Left ventricle myocardium superior (tissue), 1 donor: ENCODE measurements at regions not wholly inside any gene's neighbourhood (a gene's known extent, or its start where the extent isn't known, plus 50 kb on each side); places are given as distances from the start of the nearest gene placed in this dataset.
A peak's percentile ranks its signal among the peaks of the same experiment; 100 is the strongest.
"Not testable (repeated sequence)": the region's sequence is repeated elsewhere in the genome, so short reads cannot be mapped to it uniquely, and the experiment has no call there.

Experiments
- ATAC-seq: fragments of 200-7000 bp; cut with Tn5 transposase; one replicate; pipeline ENCODE4 v1.9.1; 2020; ENCODE audit warnings: mild to moderate bottlenecking, moderate library complexity
- DNase-seq: peaks from one replicate; pipeline ENCODE4 v3.0.0-alpha.2; 2020
- intact Hi-C: fragments of 100-400 bp; cut with micrococcal nuclease; formaldehyde crosslinking; loops from one replicate; pipeline ENCODE4 v1.11.0; 2022
- donor health status: DM: no; HTN: yes; CAD: no; lungs with severe emphysema.

GRCh38 chr5:82439750-82440445 is 161.7 kb upstream of the RPS23 start:
- ATAC-seq (no peak), DNase-seq (no peak)
- intact Hi-C loops: no loop called here

- intact Hi-C loops, ATAC-seq, DNase-seq: not testable (repeated sequence)
Measured at GRCh38 chr5:82437565-82437964, 159.4 kb upstream of the RPS23 start.

GRCh38 chr5:82436291-82436690 is 158.1 kb upstream of the RPS23 start:
- ATAC-seq (no peak), DNase-seq (no peak)
- intact Hi-C loops: no loop called here

GRCh38 chr5:82434696-82435660 is 156.8 kb upstream of the RPS23 start:
- ATAC-seq, DNase-seq, intact Hi-C loops: not testable (repeated sequence)

DNA sequence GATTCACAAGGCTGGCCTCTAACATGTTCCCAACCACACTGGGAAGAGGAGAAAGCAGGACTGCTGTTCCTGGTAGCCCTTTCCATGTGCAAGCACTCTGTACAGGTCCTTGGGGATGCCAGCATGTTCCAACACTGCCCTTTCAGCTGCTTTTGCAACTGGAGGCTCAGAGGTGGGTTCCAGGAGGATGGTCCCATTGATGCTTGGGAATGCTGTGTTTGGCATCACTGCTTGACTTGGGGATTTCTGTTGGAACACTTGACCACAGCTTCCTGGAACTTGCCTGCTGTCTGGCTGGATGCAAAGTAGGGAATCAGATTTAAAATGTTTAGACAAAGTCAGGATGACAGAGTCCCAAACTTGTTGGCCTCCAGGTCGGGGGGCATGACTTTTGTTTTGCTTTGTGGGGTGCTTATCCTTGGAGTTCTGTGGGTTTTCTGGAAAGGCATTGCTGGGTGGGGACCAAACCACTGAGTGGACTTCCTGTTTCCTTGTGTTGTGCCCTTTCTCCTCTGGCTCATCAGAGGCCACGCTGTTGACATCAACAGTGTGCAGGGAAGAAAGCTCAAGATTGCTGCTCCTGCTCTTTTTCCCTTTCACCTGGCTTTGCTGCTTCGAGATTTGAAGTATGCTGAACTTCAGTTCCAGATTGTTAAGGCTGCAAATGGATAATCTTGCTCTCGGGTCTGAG is 148.5 kb upstream of the RPS23 start:
- ATAC-seq: peak; percentile 76
- DNase-seq: no peak
- intact Hi-C loops: no loop called here

DNA sequence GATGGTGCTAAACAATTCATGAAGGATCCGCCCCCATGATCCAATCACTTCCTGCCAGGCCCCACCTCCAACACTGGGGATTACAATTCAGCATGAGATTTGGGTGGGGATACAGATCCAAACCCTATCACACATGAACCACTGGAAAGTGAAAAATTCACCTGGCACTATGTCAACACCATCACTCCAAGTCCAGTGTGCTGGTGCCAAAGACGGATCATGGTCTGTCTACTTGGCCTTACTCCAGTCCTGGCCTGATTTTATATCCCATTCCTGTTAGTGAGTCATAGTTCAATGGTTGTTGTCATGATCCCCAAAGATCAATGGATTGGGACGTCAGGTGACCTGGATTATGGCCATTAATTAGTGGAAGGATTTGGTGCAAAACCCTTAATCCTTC is 147.4 kb upstream of the RPS23 start:
- intact Hi-C loops: no loop called here
- DNase-seq: no peak
- ATAC-seq: peak; percentile 25

- ATAC-seq: no peak
- intact Hi-C loops: no loop called here
- DNase-seq: no peak
Measured at GRCh38 chr5:82424211-82424610, 146.1 kb upstream of the RPS23 start.

DNA sequence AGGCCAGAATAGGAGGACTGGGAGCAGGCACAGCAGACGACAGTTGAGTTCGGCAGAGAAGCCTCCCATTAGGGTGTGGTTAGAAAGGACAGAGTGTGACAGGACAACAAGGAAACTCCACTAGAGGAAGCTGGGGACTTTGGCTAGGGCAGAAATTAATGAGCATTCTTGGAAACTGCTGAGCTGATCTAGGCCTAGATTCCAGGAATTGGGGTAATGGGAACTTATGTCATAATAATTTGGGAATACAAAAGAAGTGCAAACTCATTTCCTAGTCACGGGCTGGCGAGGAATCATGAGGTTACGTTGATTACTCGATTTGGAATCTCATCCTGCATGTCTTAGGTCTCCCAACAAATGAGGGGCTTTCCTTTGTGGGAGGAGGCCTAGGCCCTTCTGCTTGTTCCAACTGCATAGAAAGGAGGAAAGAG is 144.6 kb upstream of the RPS23 start:
- DNase-seq (no peak), ATAC-seq (peak; percentile 71)
- intact Hi-C loops: no loop called here

GRCh38 chr5:82422001-82422740 is 144.0 kb upstream of the RPS23 start:
- intact Hi-C loops: no loop called here
- peak; percentile 19 for ATAC-seq
- no peak for DNase-seq

DNA sequence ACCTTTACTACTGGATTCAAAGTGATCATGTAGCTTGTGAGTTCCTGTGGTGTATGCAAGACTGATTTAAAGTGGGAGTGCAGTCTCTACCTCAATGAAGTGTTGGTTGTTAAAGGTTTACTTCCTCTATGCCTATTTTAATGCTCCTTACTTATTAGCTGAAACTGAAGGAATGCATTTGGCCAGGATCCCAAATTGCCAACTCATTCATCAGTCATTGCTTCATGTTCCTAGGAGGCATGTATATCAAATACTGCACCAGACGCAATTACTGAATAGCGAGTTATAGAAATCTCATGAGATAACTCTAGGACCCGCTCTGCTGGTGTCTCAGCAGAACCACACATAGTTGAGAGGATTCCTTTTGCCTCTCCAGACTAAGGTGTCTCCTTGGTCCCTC is 143.0 kb upstream of the RPS23 start:
- intact Hi-C loops: no loop called here
- DNase-seq (no peak), ATAC-seq (no peak)

- intact Hi-C loops, DNase-seq, ATAC-seq: not testable (repeated sequence)
Measured at GRCh38 chr5:82420524-82420923, 142.4 kb upstream of the RPS23 start.

GRCh38 chr5:82419559-82420332 is 141.6 kb upstream of the RPS23 start:
- intact Hi-C loops: no loop called here
- no peak for DNase-seq
- no peak for ATAC-seq

- no peak for ATAC-seq
- intact Hi-C loops: no loop called here
- no peak for DNase-seq
Measured at GRCh38 chr5:82418608-82418950, 140.4 kb upstream of the RPS23 start.

DNA sequence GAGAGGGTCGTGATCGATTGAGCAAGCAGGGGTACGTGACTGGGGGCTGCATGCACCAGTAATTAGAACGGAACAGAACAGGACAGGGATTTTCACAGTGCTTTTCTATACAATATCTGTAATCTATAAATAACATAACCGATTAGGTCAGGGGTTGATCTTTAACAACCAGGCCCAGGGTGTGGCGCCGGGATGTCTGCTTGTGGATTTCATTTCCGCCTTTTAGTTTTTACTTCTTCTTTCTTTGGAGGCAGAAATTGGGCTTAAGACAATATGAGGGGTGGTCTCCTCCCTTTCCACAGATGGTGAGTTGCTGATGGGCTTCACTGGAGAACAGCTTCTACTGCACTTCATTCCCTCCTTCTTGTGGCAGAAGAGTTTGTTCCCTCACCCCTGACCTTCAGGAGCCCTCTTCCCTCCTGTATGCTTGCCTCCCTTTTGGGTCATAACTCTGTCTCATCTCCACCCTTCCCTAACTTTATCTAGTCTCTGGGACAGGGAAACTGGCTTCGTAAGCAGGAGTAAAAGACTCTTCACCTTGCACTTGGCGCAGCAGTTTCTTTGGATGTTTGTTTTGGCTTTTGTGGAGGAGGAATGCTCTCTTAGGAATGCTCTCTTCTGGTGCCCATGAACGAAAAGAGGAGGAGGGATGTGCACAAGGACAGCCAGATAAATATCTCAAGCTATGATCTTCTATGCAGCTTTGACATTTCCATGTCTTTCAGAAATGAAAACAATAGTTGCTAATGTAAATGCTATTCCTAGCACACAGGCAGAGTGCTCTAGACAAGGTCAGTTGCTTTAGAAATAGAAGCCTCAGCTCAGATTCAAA is 139.8 kb upstream of the RPS23 start:
- DNase-seq (peak; percentile 38), ATAC-seq (no peak)
- intact Hi-C loops: no loop called here

- no peak for ATAC-seq
- intact Hi-C loops: no loop called here
- no peak for DNase-seq
Measured at GRCh38 chr5:82416512-82416911, 138.4 kb upstream of the RPS23 start.

GRCh38 chr5:82414041-82414388 is 135.9 kb upstream of the RPS23 start:
- DNase-seq: no peak
- intact Hi-C loops: no loop called here
- ATAC-seq: no peak

DNA sequence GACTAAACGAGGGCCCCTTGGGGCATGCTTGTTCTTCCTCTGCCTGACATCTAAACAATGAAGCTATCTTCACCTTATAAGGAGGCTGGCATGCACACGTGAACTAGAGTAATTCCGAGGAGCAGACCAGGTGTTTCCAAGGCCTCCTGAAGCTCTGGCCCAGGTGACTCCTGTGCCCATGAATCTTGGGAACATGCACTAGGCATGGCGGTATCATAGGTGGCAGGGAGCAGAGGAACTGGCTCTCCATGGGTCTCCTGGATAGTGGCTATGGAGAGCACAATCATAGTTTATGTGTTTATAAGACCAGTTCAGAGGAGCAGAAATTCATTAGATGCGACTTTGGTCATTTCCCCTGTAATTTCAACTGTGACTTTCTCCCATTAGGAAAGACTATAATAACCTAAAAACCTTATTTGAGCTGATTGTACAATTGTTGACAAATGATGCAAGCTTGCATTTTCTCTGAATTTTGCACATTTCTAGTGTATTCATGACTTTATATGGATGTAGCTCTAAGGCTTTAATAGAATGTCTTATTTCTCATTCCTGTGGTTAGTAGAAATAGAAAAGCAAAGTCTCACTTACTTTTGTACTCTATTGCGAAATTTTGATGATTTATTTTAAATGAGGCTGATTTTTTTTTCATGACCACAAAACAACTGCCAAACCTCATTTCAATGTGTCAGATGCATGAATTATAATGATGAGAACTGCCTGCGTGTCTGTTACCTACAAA is 135.3 kb upstream of the RPS23 start:
- ATAC-seq (no peak), DNase-seq (no peak)
- intact Hi-C loops: no loop called here
